Muscle of arm (tissue), 1 donor: ENCODE measurements at regions not wholly inside any gene's neighbourhood (a gene's known extent, or its start where the extent isn't known, plus 50 kb on each side); places are given as distances from the start of the nearest gene placed in this dataset.

Source experiments
- DNase-seq: peaks from one replicate; pipeline ENCODE4 v3.0.0-alpha.2; 2013

DNA sequence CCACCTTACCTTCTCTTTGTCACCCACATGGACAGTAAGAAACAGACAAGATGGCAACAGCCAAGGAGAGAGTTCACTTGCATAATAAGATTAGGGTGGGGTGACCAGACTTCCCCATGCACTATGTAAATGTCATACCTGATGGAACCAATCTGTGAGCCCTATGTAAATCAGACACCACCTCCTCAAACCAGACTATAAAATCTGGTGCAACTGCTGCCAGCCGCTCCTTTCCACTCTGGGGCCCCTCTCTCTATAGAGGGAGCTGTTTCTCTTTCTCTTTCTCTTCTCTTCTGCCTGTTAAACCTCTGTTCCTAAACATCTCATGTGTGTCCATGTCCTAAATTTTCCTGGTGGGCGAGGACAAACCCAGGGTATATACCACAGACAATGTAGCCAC lies 405.5 kb upstream of the CNTN4 start:
- DNase-seq: no peak

DNA sequence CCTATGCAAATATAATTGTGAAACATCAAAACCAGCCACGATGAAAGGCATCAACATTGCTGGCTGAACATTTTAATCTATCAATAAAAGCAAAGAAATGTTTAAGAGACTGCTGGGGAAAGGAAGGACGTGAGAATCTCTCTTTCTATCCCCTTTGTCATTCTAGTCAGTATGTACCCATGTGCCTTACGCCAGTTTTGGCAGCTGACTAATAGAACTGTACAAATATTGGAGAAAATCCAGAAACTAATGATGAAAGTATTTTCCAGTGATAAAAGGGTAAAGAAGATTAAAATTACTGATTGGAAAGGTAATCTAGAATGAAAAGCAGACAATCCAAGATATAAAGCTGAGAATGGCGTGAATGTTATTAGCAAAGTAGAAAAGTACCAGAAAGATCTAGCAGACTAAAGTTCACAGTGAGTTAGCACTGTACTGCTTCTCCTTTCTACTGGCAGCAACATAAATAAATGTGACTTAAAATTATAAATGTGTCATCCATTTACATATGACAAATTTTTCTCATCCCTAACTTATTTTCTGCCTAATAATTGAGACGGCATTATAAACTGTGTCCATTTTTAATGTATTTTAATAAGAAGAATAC lies 401.9 kb upstream of the CNTN4 start:
- DNase-seq: no peak

DNA sequence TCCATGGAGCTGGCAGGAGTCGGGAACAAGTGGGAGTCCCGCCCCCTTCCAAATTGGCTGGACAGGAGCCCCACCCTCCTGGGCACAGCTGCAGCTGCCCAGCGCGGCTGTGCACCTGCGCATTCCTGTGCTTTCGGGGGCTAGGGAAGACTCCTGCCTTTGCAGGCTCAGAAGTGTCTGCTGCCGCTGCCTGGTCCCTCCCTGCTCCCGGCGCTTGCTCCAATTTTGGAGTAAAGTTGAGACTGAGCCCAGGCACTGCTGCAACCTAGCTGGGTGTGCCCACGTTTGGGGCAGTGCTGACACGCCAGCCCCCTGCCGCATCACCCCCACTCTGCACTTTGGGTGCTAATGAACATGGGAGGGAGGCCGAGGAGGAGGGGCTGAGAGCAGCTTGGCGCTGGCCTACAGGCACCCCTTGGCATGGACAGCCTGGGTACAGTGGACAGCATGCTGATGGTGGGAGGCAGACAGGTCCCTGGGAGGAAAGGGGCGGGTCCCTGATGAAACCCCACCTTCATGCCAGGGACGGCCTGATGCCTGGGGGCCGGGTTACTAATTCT lies 399.2 kb upstream of the CNTN4 start:
- DNase-seq: no peak

DNA sequence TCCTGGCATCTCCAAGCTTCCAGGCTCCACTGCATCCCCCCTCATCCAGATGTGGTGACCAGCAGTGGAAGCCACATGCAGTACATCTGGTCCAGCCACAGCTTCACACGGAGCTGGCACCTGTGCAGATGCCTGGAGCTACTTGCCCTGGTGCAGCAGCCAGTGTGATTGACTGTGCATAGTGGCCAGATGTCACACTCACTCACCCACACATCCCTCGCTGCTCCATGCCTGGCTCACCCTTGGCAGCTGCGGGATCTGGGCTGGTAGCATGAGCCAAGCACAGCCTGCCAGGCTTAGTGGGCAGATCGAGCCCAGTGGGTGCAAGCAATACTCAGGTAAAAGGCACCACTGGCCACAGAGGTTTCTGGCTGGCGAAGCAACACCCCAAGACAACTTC lies 398.0 kb upstream of the CNTN4 start:
- no peak for DNase-seq

DNA sequence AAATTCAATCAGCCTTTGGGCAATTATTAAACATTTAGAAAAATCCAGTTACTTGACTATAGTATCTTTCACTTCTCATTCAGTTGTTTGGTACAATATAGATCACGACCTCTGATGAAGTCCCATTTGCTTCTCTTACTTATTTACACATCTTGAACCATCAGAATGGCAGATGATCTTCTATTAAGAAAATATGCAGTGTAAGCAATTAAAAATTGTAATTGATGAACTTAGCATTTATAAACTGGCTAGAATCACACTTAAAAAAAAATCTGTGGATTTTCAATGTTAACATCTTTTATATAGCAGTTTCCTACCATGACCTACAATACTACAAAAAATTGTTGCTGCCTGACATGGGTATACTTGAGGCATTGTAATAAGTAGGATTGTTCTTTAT lies 395.5 kb upstream of the CNTN4 start:
- DNase-seq: no peak

DNA sequence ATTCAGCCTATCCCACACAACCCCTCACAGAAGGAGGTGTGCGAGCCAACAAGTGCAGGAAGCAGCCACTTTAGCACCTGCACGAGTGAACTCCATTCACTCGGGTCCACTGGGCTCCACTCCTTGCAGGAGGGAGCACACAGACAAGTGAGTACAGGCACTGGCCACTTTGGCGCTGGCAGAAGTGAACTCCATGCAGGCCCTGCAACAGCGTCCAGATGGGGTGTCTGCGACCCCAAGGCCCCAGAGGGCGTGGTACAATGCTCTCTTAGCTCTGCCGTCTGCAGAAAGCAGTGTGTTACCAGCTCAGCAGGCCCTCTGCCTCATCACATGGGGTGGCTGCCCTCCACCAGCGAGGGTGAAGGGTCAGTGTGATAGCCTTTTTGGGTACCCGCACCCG lies 388.0 kb upstream of the CNTN4 start:
- DNase-seq: no peak

DNA sequence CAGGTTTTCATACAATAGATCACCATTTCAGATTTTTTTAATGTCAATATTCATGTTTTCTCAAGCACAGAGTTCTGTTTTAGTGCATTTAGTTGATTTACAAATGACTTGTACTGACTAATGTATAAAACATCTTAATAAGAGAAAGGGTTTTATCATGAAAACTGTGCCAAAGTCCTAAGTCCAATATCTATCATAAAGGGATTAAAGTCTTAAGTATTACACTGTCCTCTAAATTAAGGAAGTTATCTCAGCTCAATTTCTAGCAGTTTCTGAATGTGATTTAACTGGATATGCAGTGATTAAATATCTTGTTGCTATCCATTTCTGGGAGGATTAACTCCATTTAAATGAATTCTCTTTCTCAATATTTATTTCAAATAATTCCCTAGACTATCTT lies 381.1 kb upstream of the CNTN4 start:
- DNase-seq: no peak

DNA sequence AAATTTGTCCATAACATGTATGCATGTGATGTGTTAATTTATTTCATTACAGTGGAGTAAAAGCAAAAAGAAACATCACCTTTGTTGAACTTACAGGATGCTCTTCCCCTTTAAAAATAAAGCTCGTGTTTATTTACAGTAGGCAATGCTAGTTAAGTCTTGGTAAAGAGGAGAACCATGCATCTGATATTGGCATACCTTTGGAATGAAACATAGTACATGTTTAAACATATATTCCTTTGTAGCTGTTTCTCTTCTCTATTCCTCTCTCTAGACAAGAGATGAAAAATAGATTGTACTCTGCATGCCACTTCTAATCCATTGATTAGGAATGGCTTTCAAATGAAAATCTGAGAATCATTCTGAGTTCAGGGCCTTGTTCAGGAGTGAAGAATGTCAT lies 374.9 kb upstream of the CNTN4 start:
- DNase-seq: no peak

DNA sequence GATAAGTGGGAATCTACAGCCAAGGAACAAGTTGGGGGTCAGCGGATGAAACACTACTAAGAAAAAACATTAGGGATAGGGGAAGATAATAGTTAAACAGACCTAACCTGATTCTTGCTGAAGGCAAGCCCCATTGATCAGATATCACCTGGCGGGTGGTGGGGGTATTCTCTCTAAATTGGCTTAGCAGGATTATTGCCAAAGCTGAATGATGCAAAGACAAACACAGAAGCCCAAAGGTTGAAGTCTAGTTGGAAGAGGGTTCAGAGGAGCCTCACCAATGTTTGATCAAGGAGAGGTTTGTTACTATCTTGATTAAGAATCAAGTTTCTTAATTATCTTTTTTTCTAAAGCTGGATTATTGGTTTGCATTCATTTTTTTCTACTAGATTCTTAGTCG lies 371.9 kb upstream of the CNTN4 start:
- DNase-seq: no peak

DNA sequence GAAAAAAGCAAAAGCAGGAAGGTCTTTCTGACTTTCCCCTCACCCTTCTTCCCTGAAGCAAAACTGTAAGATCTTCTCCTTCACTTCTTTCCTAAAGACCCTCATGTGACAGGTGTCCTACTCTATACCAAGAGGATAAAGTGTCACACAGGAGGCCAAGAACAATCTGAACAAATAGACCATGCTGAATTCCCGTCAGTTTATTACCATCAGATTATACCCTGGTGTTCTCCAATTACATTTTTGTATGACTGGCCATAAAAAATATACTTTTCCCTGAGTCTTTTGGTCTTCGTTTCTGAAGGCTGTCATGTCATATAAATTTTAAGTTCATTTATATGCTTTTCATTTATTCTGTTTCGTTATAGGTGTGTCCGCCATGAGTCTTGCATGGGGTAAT lies 371.4 kb upstream of the CNTN4 start:
- DNase-seq: no peak

DNA sequence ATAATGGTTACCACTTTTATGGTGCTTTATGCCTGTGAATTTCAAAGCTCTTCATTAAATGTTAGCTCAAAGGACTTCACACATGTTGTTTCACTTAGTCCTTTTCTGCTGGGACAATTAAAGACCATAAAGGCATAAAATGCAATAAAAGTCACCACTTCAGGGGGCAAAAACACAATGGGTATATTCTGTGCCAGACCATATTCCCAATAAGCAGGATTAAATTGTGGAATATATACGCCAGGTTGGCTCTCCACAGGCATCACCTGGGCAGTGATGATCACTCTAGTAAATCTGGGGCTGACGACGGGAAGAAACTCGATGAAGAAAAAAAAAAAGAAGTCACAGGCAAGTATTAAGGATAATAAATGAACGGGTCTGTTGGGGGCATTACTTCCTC lies 370.2 kb upstream of the CNTN4 start:
- DNase-seq: no peak

DNA sequence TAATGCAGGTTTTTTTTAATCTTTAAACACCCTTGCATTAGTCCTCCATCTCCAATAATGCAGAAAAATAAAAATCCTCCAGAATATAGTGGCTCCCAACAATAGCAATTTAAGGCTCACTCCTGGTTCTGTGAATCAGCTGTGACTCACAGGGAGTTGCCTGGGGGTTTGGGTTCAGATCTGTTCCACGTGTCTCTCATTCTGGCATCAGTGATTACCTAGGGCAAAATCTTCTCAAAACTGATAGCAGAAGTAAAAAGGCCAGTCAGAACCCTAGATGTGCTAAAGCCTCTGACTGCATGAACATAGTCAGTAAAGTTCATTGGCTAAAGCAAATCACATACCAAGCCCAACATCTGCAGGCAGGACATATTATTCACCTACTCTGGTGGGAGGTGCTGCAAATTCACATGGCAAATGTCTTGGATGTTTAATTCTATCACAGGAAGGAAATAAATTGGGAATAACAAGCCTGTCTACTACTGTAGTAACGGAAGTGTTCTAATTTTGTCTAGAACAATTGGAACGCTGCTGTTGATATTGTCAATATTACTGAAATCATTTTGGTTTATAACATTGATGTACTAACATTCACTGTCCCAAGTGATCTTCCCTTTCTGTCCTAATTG lies 364.1 kb upstream of the CNTN4 start:
- DNase-seq: no peak

DNA sequence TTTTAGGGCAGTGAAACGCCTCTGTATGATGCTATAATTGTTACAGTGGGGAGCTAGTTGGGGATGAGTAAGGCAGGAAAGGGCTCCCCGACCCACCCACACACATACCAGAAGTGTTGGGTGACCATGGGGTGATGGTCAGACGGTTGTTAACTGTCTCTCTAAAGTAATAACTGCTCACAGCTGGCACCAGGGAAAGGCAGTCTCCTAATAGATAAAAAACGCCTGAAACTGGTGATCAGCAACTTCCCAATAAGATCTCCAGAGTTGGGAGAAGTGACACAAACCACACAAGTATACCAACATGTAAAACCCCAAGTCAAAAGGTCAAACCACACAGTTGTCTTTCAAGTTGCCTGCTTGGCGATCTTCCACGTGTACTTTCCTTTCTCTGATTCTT lies 346.5 kb upstream of the CNTN4 start:
- DNase-seq: no peak

DNA sequence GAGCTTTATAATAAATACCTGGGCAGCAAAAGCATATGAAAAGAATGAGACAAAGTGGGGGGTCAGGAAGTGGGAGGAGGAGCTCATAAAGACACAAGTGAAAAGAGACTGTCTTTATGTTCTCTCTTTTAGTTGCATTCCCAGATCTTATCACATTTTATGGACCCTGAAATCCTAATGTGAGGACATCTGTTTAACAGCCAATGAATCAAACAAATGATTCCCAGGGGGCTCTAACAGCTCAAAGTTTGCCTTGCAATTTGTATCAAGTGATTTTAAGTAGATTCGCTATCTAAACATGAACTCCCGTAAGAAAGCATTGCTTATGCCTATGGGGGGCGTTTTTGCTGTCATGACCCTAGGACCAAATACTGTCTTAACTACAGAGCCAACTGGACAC lies 332.3 kb upstream of the CNTN4 start:
- no peak for DNase-seq

DNA sequence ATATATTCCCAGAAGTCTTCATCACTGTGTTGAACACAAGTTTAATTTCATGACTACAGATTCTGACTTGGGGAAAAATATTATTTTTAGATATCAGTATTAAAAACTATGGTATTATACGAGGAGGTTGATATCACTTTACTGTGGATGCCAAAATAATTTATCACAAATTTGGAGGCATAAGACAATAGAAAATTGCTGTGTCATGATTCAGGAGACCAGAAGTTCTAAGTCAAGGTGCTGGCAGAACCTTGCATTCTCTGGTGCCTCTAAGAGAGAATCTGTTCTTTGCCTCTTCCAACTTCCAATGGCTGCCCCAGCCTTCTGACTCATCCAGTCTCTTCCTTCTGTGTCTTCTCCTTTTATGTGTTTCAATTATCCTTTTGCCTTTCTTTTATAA lies 325.0 kb upstream of the CNTN4 start:
- no peak for DNase-seq

DNA sequence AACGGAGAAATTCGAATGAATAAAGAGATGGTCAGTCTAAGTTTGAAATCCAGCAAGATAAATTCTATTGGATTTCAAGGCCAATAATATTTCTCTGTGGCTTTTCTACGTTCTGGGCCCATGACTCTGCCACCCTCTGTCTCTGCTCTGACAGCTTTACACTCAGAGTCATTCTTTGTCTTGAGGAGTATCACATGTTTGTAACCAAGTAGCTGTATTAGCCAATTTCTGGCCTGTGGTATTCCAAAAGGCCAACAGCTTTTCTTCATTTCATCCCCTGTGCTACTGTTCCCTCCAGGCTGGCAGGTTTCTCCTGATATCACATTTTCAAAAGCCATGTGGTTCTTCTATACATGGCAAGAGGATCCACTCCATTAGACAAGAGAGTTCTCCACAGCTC lies 324.1 kb upstream of the CNTN4 start:
- no peak for DNase-seq

DNA sequence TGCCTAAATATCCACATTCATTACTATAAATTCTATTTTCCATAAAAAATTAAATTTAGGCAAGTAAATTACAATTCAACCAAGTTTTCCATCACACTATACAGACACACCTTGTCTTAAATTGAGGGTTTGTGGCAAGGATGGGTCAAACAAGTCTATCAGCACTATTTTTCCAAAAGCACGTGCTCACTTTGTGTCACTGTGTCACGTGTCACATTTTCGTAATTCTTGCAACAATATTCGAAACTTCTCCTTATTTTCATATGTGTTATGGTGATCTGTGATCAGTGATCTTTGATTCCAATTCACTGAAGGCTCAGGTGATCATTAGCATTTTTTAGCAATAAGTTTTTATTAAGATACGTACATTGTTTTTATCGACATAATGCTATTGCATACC lies 323.3 kb upstream of the CNTN4 start:
- DNase-seq: no peak

DNA sequence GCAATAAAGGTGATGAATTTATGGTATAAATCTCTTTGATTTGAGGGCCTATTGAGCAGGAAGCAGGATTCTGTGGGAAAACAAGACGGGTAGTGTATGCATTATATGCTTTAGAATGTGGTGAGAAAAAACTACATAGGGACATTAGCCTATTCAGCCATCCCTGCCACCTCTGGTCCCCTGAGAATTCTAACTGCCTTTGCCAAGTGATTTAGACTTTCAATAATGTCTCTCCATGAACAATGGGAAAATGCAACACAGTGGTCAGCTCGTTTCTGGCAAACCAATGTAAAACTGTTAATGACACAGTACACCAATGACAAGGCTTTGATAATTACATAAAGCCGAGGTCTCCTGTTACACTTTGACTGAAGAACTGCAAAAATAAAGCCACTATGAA lies 314.7 kb upstream of the CNTN4 start:
- no peak for DNase-seq

DNA sequence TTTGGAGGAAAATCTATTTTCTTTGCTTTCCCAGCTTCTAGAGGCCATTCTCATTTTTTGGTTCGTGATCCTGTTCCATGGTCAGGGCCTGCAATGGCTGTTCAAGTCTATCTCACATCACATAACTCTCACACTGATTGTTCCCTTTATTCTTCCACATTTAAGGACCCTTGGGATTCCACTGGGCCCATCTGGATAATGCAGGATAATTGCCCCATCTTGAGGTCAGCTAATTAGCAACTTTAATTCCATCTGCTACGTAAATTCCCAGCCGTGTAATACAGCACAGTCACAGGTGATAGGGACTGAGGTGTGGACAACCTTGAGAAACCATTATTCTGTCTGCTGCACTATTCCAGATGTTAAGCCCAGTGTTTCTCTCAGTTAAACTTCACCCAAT lies 311.6 kb upstream of the CNTN4 start:
- DNase-seq: no peak

DNA sequence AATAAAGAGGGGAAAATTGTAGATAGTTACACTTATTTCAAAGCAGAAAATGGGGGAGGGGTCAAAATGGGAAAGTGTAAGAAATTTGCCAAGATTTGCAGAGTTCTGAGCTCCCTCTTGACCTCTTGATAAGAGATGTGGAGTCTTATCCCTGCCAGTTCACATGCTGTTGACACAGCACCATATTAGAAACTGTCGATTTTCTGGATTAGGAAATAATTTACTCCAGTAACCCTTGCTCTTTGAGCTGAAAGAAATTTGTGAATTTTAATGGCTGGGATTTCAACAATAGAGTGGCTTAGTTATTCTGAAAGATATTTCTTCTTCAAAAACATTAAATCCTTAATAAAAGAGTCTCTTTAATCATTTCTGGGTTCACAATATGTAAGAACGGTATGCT lies 306.2 kb upstream of the CNTN4 start:
- no peak for DNase-seq

DNA sequence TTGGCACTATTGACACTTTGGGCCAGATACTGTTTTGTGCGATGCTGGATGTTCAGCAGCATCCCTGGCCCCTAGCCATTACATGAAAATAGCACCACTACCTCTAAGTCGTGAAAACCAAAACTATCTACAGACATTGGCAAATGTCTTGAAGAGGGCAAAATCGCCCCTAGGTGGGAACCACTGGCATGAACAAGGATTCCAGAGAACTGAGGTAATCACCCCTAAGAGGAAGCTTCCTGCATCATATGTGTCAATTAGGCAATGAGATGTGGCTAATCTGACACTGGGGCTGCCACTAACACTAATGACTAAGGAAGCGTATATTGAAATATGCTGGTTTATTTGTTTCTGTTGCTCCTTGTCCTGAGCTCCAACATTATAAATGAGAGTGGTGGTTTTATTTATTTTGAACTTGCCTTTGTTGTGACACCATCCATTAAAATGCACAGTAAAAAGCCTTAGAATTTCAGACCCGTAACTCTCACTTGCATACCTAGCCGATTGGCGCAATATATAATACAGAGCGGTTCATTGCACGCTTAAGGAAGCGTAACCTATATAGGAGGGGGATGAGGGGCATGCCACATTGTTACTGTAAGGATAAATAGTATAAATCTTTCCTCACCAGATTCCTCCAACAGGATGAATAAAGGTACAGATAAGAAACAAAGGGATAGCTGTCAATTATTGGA lies 299.8 kb upstream of the CNTN4 start:
- no peak for DNase-seq

DNA sequence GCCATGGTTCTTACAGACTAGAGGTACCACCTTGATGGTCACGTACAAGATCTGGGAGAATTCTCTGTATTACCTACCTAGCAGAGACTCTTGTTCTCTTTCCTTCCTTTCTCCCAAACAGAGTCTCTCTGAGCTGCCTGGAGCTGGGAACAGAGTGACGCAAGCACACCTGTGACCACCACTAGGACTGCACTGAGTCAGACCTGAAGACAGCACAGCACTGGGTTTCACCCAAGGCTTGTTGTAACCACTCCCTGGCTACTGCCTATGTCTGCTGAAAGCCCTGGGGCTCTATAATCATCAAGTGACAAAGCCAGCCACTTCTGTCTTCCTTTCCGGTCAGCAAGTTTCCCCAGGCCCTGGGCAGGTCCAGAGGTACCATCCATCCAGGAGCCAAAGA lies 293.3 kb upstream of the CNTN4 start:
- DNase-seq: no peak

DNA sequence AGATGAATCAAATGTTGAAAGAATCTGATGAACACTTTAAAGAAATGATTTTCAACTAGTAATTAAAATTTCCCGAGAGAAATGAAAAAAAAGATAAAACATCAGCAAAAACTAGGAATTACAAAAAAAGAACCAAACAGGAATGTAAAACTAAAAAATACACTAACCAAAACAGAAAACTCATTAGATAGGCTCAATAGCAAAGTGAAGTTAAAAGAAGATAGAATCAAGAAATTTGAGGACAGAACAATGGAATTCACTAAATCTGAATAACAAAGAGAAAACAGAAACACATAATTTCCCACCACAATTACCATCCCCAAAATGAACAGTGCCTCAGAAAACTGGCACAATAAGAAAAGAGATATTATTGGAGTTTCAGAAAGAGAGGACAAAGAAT lies 290.1 kb upstream of the CNTN4 start:
- DNase-seq: no peak

DNA sequence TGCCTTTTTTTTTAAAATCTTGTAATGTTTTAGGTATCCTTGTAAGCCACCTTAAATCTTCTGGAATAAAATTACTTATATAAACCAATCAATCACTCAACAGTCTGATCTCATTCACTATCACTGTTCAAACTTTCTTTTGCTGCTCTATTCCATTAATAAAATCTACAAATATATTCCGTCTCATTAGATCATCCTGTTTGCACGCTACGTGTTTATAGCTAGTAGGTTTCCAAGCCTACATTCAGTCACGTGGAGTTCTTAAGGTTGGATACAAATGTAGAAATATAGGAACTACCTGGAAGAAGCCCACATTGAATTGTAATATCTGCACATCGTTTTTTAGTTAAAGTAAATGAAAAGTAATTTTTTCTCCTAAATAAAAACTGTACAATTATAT lies 274.8 kb upstream of the CNTN4 start:
- no peak for DNase-seq
